ENCODE measurements at regions not wholly inside any gene's neighbourhood (a gene's known extent, or its start where the extent isn't known, plus 50 kb on each side); places are given as distances from the start of the nearest gene placed in this dataset.

- 93% methylated on average over 3 of the region's 3 CpGs for WGBS
- H3K4me1 ChIP-seq, result no peaks in the 10 kb centered on the region
- no peak for TF ChIP-seq POLR2AphosphoS5 (IDR thresholded peaks at IDR 0.05)
- TF ChIP-seq CTCF (IDR thresholded peaks at IDR 0.05), result no peak
- no peak for TF ChIP-seq POLR2A (IDR thresholded peaks at IDR 0.05; ENCODE audit: low read depth)
- TF ChIP-seq EP300 (IDR thresholded peaks at IDR 0.05), result no peak
- intact Hi-C loops (cut with DNase I), result no loop called here
- H3K27ac ChIP-seq (replicated peaks in 1 of 4), result no peak overlapping the region
- no peaks in the 10 kb centered on the region for H3K27me3 ChIP-seq
- H3K4me3 ChIP-seq, result no peak overlapping the region
- no peaks in the 10 kb centered on the region for H3K36me3 ChIP-seq
- H3K9me3 ChIP-seq, result peaks cover 0 to 5% (median 0%) of the 10 kb centered on the region in 4 donors
- no peak for DNase-seq (ENCODE audit: extremely low spot score)
Measured at GRCh38 chr13:110779022-110779421, 65.5 kb downstream of the ING1 start.

GRCh38 chr13:110780422-110780821 is 66.9 kb downstream of the ING1 start:
- WGBS, result 70% methylated on average over 2 of the region's 2 CpGs

GRCh38 chr13:110782185-110782584 is 68.7 kb downstream of the ING1 start:
- H3K27me3 ChIP-seq, result no peaks in the 10 kb centered on the region

More at GRCh38 chr13:110780422-110780821, 66.9 kb downstream of the ING1 start:
- Histone ChIP-seq H3K4me3 (no peak overlapping the region), H3K9me3 (peaks cover 0 to 5% (median 0%) of the 10 kb centered on the region in 4 donors), H3K36me3 (no peaks in the 10 kb centered on the region), H3K27me3 (no peaks in the 10 kb centered on the region), H3K4me1 (no peaks in the 10 kb centered on the region), H3K27ac (replicated peaks in 1 of 4) (no peak overlapping the region)
- TF ChIP-seq CTCF (IDR thresholded peaks at IDR 0.05), result no peak
- no peak for TF ChIP-seq POLR2AphosphoS5 (IDR thresholded peaks at IDR 0.05)
- TF ChIP-seq EP300 (IDR thresholded peaks at IDR 0.05), result no peak
- no peak for TF ChIP-seq POLR2A (IDR thresholded peaks at IDR 0.05; ENCODE audit: low read depth)
- intact Hi-C loops (cut with DNase I), result no loop called here
- no peak for DNase-seq (ENCODE audit: extremely low spot score)

DNA sequence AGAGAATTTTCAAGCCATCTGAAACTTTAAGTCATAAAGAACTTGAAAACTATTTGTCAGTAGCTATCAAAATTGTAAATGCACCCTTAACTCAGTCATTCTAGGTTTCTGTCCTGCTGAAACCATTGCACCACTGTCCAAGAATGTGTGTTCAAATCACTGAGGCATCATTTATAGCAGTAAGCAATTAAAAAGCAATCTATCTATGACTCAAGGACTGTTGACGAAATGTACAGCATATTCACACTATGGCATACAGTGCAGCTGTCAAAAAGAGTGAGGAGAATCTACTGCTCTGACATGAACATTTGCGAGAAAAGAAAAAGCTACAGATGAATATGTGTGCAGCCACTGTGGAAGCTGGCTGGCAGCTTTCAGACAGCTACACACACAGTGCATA is 71.2 kb downstream of the ING1 start:
- H3K9me3 ChIP-seq, result peaks cover 0 to 5% (median 0%) of the 10 kb centered on the region in 4 donors
- DNase-seq (ENCODE audit: extremely low spot score), result no peak
- no peak overlapping the region for H3K4me3 ChIP-seq
- H3K27ac ChIP-seq (replicated peaks in 1 of 4), result no peak overlapping the region
- WGBS, result 84% methylated on average over 2 of the region's 2 CpGs
- TF ChIP-seq CTCF (IDR thresholded peaks at IDR 0.05) (no peak), EP300 (IDR thresholded peaks at IDR 0.05) (no peak), POLR2AphosphoS5 (IDR thresholded peaks at IDR 0.05) (no peak), POLR2A (IDR thresholded peaks at IDR 0.05; ENCODE audit: low read depth) (no peak)
- no peaks in the 10 kb centered on the region for H3K27me3 ChIP-seq
- no peaks in the 10 kb centered on the region for H3K36me3 ChIP-seq
- H3K4me1 ChIP-seq, result no peaks in the 10 kb centered on the region
- intact Hi-C loops (cut with DNase I), result no loop called here

More at GRCh38 chr13:110782185-110782584, 68.7 kb downstream of the ING1 start:
- Histone ChIP-seq H3K4me3 (no peak overlapping the region), H3K9me3 (peaks cover 0 to 5% (median 0%) of the 10 kb centered on the region in 4 donors), H3K27ac (replicated peaks in 1 of 4) (no peak overlapping the region), H3K4me1 (no peaks in the 10 kb centered on the region), H3K36me3 (no peaks in the 10 kb centered on the region)
- intact Hi-C loops (cut with DNase I), result no loop called here
- no peak for TF ChIP-seq EP300 (IDR thresholded peaks at IDR 0.05)
- TF ChIP-seq CTCF (IDR thresholded peaks at IDR 0.05), result no peak
- no peak for TF ChIP-seq POLR2A (IDR thresholded peaks at IDR 0.05; ENCODE audit: low read depth)
- no peak for TF ChIP-seq POLR2AphosphoS5 (IDR thresholded peaks at IDR 0.05)
- DNase-seq (ENCODE audit: extremely low spot score), result no peak

DNA sequence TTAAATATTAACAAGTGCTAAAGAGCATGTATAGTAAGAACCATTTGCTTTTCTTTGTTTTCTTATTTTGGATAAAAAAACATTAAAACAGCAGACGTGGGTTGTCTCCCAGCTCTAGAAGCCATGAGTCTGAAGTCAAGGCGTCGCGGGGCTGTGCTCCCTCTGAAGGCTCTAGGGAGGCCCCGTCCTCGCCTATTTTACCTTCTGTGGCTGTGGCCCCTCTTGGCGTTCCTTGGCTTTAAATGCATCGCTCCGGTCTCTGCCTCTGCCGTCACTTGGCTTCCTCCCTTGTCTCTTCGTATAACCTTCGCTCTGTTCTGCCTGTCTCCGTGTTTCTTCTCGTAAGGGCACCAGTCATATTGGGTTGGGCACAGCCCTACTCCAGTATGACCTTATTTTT is 75.3 kb downstream of the ING1 start:
- no peak for DNase-seq (ENCODE audit: extremely low spot score)
- TF ChIP-seq EP300 (IDR thresholded peaks at IDR 0.05) (no peak), POLR2AphosphoS5 (IDR thresholded peaks at IDR 0.05) (no peak), POLR2A (IDR thresholded peaks at IDR 0.05; ENCODE audit: low read depth) (no peak), CTCF (IDR thresholded peaks at IDR 0.05) (no peak)
- intact Hi-C loops (cut with DNase I), result no loop called here
- peaks cover 0 to 30% (median 22%) of the 10 kb centered on the region in 4 donors for H3K9me3 ChIP-seq
- H3K4me1 ChIP-seq, result no peaks in the 10 kb centered on the region
- WGBS, result 89% methylated on average over 14 of the region's 14 CpGs
- H3K4me3 ChIP-seq, result no peak overlapping the region
- H3K27me3 ChIP-seq, result no peaks in the 10 kb centered on the region
- no peak overlapping the region for H3K27ac ChIP-seq (replicated peaks in 1 of 4)
- H3K36me3 ChIP-seq, result no peaks in the 10 kb centered on the region

All from esophagus muscularis mucosa (tissue), 4 donors.